Fibroblast of pulmonary artery (primary cell): ENCODE measurements at regions not wholly inside any gene's neighbourhood (a gene's known extent, or its start where the extent isn't known, plus 50 kb on each side); places are given as distances from the start of the nearest gene placed in this dataset.

Source experiments
- DNase-seq: peaks from one replicate; pipeline ENCODE4 v3.0.0-alpha.2; 2010; ENCODE audit warnings: low read depth
- H3K4me3 ChIP-seq: replicated peaks from 2 replicates; pipeline ENCODE4 v1.5.1; 2011; ENCODE audit warnings: low read depth, mild to moderate bottlenecking, control low read depth, low read length, moderate library complexity
- CTCF ChIP-seq: IDR thresholded peaks from 2 replicates; pipeline ENCODE4 v1.5.1; 2011; ENCODE audit warnings: mild to moderate bottlenecking, control low read depth, low read length, inconsistent platforms; ENCODE audit errors: missing control alignments

- no peak overlapping the region for H3K4me3 ChIP-seq
- no peak for TF ChIP-seq CTCF
- no peak for DNase-seq
Measured at GRCh38 chr12:46711756-46712155, 114.0 kb downstream of the SLC38A4 start.

GRCh38 chr12:46710125-46710743 is 115.6 kb downstream of the SLC38A4 start:
- TF ChIP-seq CTCF, result no peak
- DNase-seq, result no peak
- no peak overlapping the region for H3K4me3 ChIP-seq

- peak; percentile 70 for DNase-seq
- TF ChIP-seq CTCF, result no peak
- H3K4me3 ChIP-seq, result no peak overlapping the region
Measured at GRCh38 chr12:46702581-46703344, 123.0 kb downstream of the SLC38A4 start.

GRCh38 chr12:46701356-46701755 is 124.4 kb downstream of the SLC38A4 start:
- H3K4me3 ChIP-seq, result no peak overlapping the region
- no peak for TF ChIP-seq CTCF
- no peak for DNase-seq

- H3K4me3 ChIP-seq, result no peak overlapping the region
- DNase-seq, result no peak
- no peak for TF ChIP-seq CTCF
Measured at GRCh38 chr12:46699986-46700385, 125.8 kb downstream of the SLC38A4 start.

GRCh38 chr12:46698003-46698402 is 127.8 kb downstream of the SLC38A4 start:
- no peak overlapping the region for H3K4me3 ChIP-seq
- DNase-seq, result no peak
- TF ChIP-seq CTCF, result no peak
